Endothelial cell of umbilical vein (primary cell): ENCODE measurements at regions not wholly inside any gene's neighbourhood (a gene's known extent, or its start where the extent isn't known, plus 50 kb on each side); places are given as distances from the start of the nearest gene placed in this dataset.

Source experiments
- CTCF ChIP-seq, 2 donors: IDR thresholded peaks; 1 replicate in 1 of 2; 2 replicates in 1 of 2; pipeline ENCODE4 v1.5.1; 2011; ENCODE audit warnings: low read length in 2 of 2, mild to moderate bottlenecking in 2 of 2, moderate library complexity in 2 of 2, control low read depth in 1 of 2, inconsistent platforms in 1 of 2, low read depth in 1 of 2; ENCODE audit not compliant: insufficient read depth in 1 of 2; ENCODE audit errors: extremely low read depth in 1 of 2
- GATA2 ChIP-seq: IDR thresholded peaks from 2 replicates; pipeline ENCODE4 v1.7.0; 2011; ENCODE audit warnings: low read depth, mild to moderate bottlenecking, moderate library complexity, mixed read lengths, low read length; ENCODE audit not compliant: insufficient read length, insufficient read depth
- MAX ChIP-seq: IDR thresholded peaks from 2 replicates; pipeline ENCODE4 v1.6.1; 2011; ENCODE audit not compliant: insufficient read depth, insufficient read length
- MYC ChIP-seq: IDR thresholded peaks from one replicate; pipeline ENCODE4 v1.6.1; 2011; ENCODE audit warnings: mild to moderate bottlenecking, low read depth, low read length
- POLR2AphosphoS5 ChIP-seq: IDR thresholded peaks from 2 replicates; pipeline ENCODE4 v1.6.1; 2012; ENCODE audit warnings: low read depth, mild to moderate bottlenecking, control low read depth, low read length, moderate library complexity; ENCODE audit not compliant: insufficient read depth

- TF ChIP-seq CTCF (IDR thresholded peaks at IDR 0.05; ENCODE audit: extremely low read depth in 1 of 2, insufficient read depth in 1 of 2, low read depth in 1 of 2, low read length in 2 of 2): no peak
- no peak for TF ChIP-seq MAX
- no peak for TF ChIP-seq MYC
- TF ChIP-seq POLR2AphosphoS5: no peak
- no peak for TF ChIP-seq GATA2
Observed at GRCh38 chr7:159205833-159206232, 61.2 kb upstream of the VIPR2 start.
